HG03139 (cell line): ENCODE measurements at regions not wholly inside any gene's neighbourhood (a gene's known extent, or its start where the extent isn't known, plus 50 kb on each side); places are given as distances from the start of the nearest gene placed in this dataset.

Experiments used
- ATAC-seq: cut with Tn5 transposase; IDR thresholded peaks from one replicate; pipeline ENCODE4 v1.9.1; 2021; ENCODE audit not compliant: unreplicated experiment

GRCh38 chr7:86975449-86975848 lies 84.0 kb downstream of the ELAPOR2 start:
- ATAC-seq: no peak

GRCh38 chr7:86972072-86972471 lies 87.4 kb downstream of the ELAPOR2 start:
- ATAC-seq: no peak

GRCh38 chr7:86970986-86971385 lies 88.5 kb downstream of the ELAPOR2 start:
- ATAC-seq: no peak

GRCh38 chr7:86970547-86970946 lies 88.9 kb downstream of the ELAPOR2 start:
- ATAC-seq: no peak

GRCh38 chr7:86969865-86970264 lies 89.6 kb downstream of the ELAPOR2 start:
- ATAC-seq: no peak

- no peak for ATAC-seq
These were observed 90.8 kb downstream of the ELAPOR2 start for GRCh38 chr7:86968618-86969017.

- ATAC-seq: no peak
These were observed 92.5 kb downstream of the ELAPOR2 start for GRCh38 chr7:86966916-86967315.

- no peak for ATAC-seq
These were observed 93.7 kb downstream of the ELAPOR2 start for GRCh38 chr7:86965727-86966120.

GRCh38 chr7:86964973-86965726 lies 94.3 kb downstream of the ELAPOR2 start:
- ATAC-seq: no peak

GRCh38 chr7:86963599-86964230 lies 95.7 kb downstream of the ELAPOR2 start:
- peak; percentile 60 for ATAC-seq

GRCh38 chr7:86962623-86963022 lies 96.8 kb downstream of the ELAPOR2 start:
- ATAC-seq: no peak

GRCh38 chr7:86961686-86962085 lies 97.8 kb downstream of the ELAPOR2 start:
- no peak for ATAC-seq

- ATAC-seq: no peak
These were observed 101.1 kb downstream of the ELAPOR2 start for GRCh38 chr7:86958380-86958779.

- ATAC-seq: no peak
These were observed 102.9 kb downstream of the ELAPOR2 start for GRCh38 chr7:86956567-86956966.

- no peak for ATAC-seq
These were observed 103.5 kb downstream of the ELAPOR2 start for GRCh38 chr7:86955895-86956503.

GRCh38 chr7:86954971-86955370 lies 104.5 kb downstream of the ELAPOR2 start:
- no peak for ATAC-seq

GRCh38 chr7:86953653-86954336 lies 105.7 kb downstream of the ELAPOR2 start:
- no peak for ATAC-seq

- no peak for ATAC-seq
These were observed 106.2 kb downstream of the ELAPOR2 start for GRCh38 chr7:86953219-86953618.

GRCh38 chr7:86951895-86952294 lies 107.6 kb downstream of the ELAPOR2 start:
- ATAC-seq: no peak

- ATAC-seq: no peak
These were observed 108.5 kb downstream of the ELAPOR2 start for GRCh38 chr7:86950944-86951343.

GRCh38 chr7:86950360-86950759 lies 109.1 kb downstream of the ELAPOR2 start:
- ATAC-seq: no peak
